ENCODE measurements at regions not wholly inside any gene's neighbourhood (a gene's known extent, or its start where the extent isn't known, plus 50 kb on each side); places are given as distances from the start of the nearest gene placed in this dataset.
A peak's percentile ranks its signal among the peaks of the same experiment; 100 is the strongest.

GRCh38 chr7:131859147-131859821 is 302.9 kb upstream of the PODXL start:
- Histone ChIP-seq H3K9ac (ENCODE audit: control insufficient read depth, extremely low read depth, insufficient read depth, low read length) (no peak overlapping the region), H3K4me2 (ENCODE audit: control insufficient read depth, extremely low read depth, insufficient read depth, low read depth, low read length) (no peak overlapping the region), H3K27ac (ENCODE audit: control insufficient read depth, insufficient read depth, low read length) (no peak overlapping the region), H3K79me2 (ENCODE audit: control insufficient read depth, insufficient read depth, low read length) (no peaks in the 10 kb centered on the region), H3K4me3 (ENCODE audit: control insufficient read depth in 2 of 3, extremely low read depth in 1 of 3, insufficient read depth in 2 of 3, low read depth in 1 of 3, low read length in 3 of 3) (no peak overlapping the region), H3K27me3 (ENCODE audit: control insufficient read depth, extremely low read depth, insufficient read depth, low read length) (no peaks in the 10 kb centered on the region), H3K4me1 (ENCODE audit: control insufficient read depth, extremely low read depth, insufficient read depth, low read length) (no peaks in the 10 kb centered on the region), H3K9me1 (ENCODE audit: control insufficient read depth, extremely low read depth, insufficient read depth, low read length) (no peaks in the 10 kb centered on the region), H4K20me1 (ENCODE audit: control insufficient read depth, extremely low read depth, insufficient read depth, low read length) (no peaks in the 10 kb centered on the region), H2AFZ (ENCODE audit: control insufficient read depth, low read length) (no peak overlapping the region), H3K9me3 (ENCODE audit: control insufficient read depth, low read depth, low read length) (no peaks in the 10 kb centered on the region), H3K36me3 (ENCODE audit: control insufficient read depth in 2 of 2, extremely low read depth in 1 of 2, insufficient read depth in 2 of 2, low read length in 2 of 2) (no peaks in the 10 kb centered on the region)
- DNase-seq (ENCODE audit: low read depth, low spot score) = no peak
- peak; percentile 87 for FAIRE-seq
- TF ChIP-seq EZH2 (IDR thresholded peaks at IDR 0.05; ENCODE audit: low read length) (no peak), CTCF (optimal IDR thresholded peaks at IDR 0.05 in 1 of 3, IDR thresholded peaks at IDR 0.05 in 1 of 3, conservative IDR thresholded peaks at IDR 0.05 in 1 of 3; ENCODE audit: extremely low read depth in 1 of 3, insufficient read depth in 2 of 3, low read length in 3 of 3) (peak; percentile 98)
- dilution Hi-C loops (cut with MboI; ENCODE audit: extremely low pct_ligation_motif_present, low sequenced_read_pairs) = no loop called here

GRCh38 chr7:131858611-131859010 is 302.2 kb upstream of the PODXL start:
- Histone ChIP-seq H2AFZ (ENCODE audit: control insufficient read depth, low read length) (no peak overlapping the region), H3K4me2 (ENCODE audit: control insufficient read depth, extremely low read depth, insufficient read depth, low read depth, low read length) (no peak overlapping the region), H3K9ac (ENCODE audit: control insufficient read depth, extremely low read depth, insufficient read depth, low read length) (no peak overlapping the region), H3K27ac (ENCODE audit: control insufficient read depth, insufficient read depth, low read length) (no peak overlapping the region), H3K9me3 (ENCODE audit: control insufficient read depth, low read depth, low read length) (no peaks in the 10 kb centered on the region), H3K4me3 (ENCODE audit: control insufficient read depth in 2 of 3, extremely low read depth in 1 of 3, insufficient read depth in 2 of 3, low read depth in 1 of 3, low read length in 3 of 3) (no peak overlapping the region), H3K79me2 (ENCODE audit: control insufficient read depth, insufficient read depth, low read length) (no peaks in the 10 kb centered on the region), H3K36me3 (ENCODE audit: control insufficient read depth in 2 of 2, extremely low read depth in 1 of 2, insufficient read depth in 2 of 2, low read length in 2 of 2) (no peaks in the 10 kb centered on the region), H4K20me1 (ENCODE audit: control insufficient read depth, extremely low read depth, insufficient read depth, low read length) (no peaks in the 10 kb centered on the region), H3K27me3 (ENCODE audit: control insufficient read depth, extremely low read depth, insufficient read depth, low read length) (no peaks in the 10 kb centered on the region), H3K9me1 (ENCODE audit: control insufficient read depth, extremely low read depth, insufficient read depth, low read length) (no peaks in the 10 kb centered on the region), H3K4me1 (ENCODE audit: control insufficient read depth, extremely low read depth, insufficient read depth, low read length) (no peaks in the 10 kb centered on the region)
- no peak for FAIRE-seq
- dilution Hi-C loops (cut with MboI; ENCODE audit: extremely low pct_ligation_motif_present, low sequenced_read_pairs) = no loop called here
- DNase-seq (ENCODE audit: low read depth, low spot score) = no peak
- TF ChIP-seq EZH2 (IDR thresholded peaks at IDR 0.05; ENCODE audit: low read length) (no peak), CTCF (optimal IDR thresholded peaks at IDR 0.05 in 1 of 3, IDR thresholded peaks at IDR 0.05 in 1 of 3, conservative IDR thresholded peaks at IDR 0.05 in 1 of 3; ENCODE audit: extremely low read depth in 1 of 3, insufficient read depth in 2 of 3, low read length in 3 of 3) (no peak)
